Neuronal stem cell (in vitro differentiated cells): ENCODE measurements at regions not wholly inside any gene's neighbourhood (a gene's known extent, or its start where the extent isn't known, plus 50 kb on each side); places are given as distances from the start of the nearest gene placed in this dataset.

Experiments
- DNase-seq: peaks from one replicate; pipeline ENCODE4 v3.0.0-alpha.2; 2013; ENCODE audit warnings: low spot score
- H2AFZ ChIP-seq: one replicate; pipeline ENCODE4 v1.6.1; 2013; ENCODE audit warnings: mild to moderate bottlenecking, low read length, inconsistent platforms
- H2AK5ac ChIP-seq: 2 replicates; pipeline ENCODE4 v1.6.1; 2013; ENCODE audit warnings: low read depth, mild to moderate bottlenecking, inconsistent platforms, low read length, moderate library complexity, mixed read lengths
- H2BK120ac ChIP-seq: 2 replicates; pipeline ENCODE4 v1.6.1; 2013; ENCODE audit warnings: low read depth, mild to moderate bottlenecking, inconsistent platforms, low read length, moderate library complexity, mixed read lengths
- H2BK12ac ChIP-seq: one replicate; pipeline ENCODE4 v1.6.1; 2013; ENCODE audit warnings: low read length, inconsistent platforms
- H2BK15ac ChIP-seq: 2 replicates; pipeline ENCODE4 v1.6.1; 2013; ENCODE audit warnings: mild to moderate bottlenecking, low read length, inconsistent platforms, mixed read lengths
- H2BK5ac ChIP-seq: one replicate; pipeline ENCODE4 v1.6.1; 2013; ENCODE audit warnings: inconsistent platforms, mild to moderate bottlenecking, low read length, moderate library complexity
- H3K14ac ChIP-seq: one replicate; pipeline ENCODE4 v1.6.1; 2013; ENCODE audit warnings: low read length, inconsistent platforms
- H3K18ac ChIP-seq: 2 replicates; pipeline ENCODE4 v1.6.1; 2013; ENCODE audit warnings: low read length, inconsistent platforms
- H3K23ac ChIP-seq: 2 replicates; pipeline ENCODE4 v1.6.1; 2013; ENCODE audit warnings: low read depth, mild to moderate bottlenecking, mixed read lengths, low read length, inconsistent platforms; ENCODE audit not compliant: poor library complexity
- H3K27ac ChIP-seq: replicated peaks from 3 replicates; pipeline ENCODE4 v1.5.1; 2013; ENCODE audit warnings: low read length, inconsistent platforms
- H3K27me3 ChIP-seq, 3 experiments: 2 replicates each; pipeline ENCODE4 v1.6.1; 2013; ENCODE audit warnings: low read length in 3 of 3, mild to moderate bottlenecking in 2 of 3, inconsistent platforms in 1 of 3, low read depth in 1 of 3, mixed read lengths in 1 of 3, moderate library complexity in 1 of 3; ENCODE audit not compliant: control insufficient read depth in 3 of 3, insufficient read depth in 3 of 3
- H3K36me3 ChIP-seq, 2 donors: replicated peaks in 1 of 2; 2 replicates each; pipeline ENCODE4 v1.6.1; 2013; ENCODE audit warnings: low read length in 2 of 2; ENCODE audit not compliant: control insufficient read depth in 2 of 2, insufficient read depth in 2 of 2
- H3K4ac ChIP-seq: 2 replicates; pipeline ENCODE4 v1.6.1; 2013; ENCODE audit warnings: inconsistent platforms, mild to moderate bottlenecking, low read length, moderate library complexity
- H3K4me1 ChIP-seq, 2 donors: 1 replicate in 1 of 2; 2 replicates in 1 of 2; pipeline ENCODE4 v1.6.1; 2013; ENCODE audit warnings: low read length in 2 of 2, low read depth in 1 of 2; ENCODE audit not compliant: control insufficient read depth in 2 of 2, insufficient read depth in 1 of 2
- H3K4me2 ChIP-seq: one replicate; pipeline ENCODE4 v1.6.1; 2013; ENCODE audit warnings: mild to moderate bottlenecking, low read length, inconsistent platforms; ENCODE audit not compliant: insufficient read depth, poor library complexity, severe bottlenecking
- H3K4me3 ChIP-seq, 2 donors: 2 replicates each; pipeline ENCODE4 v1.5.1; 2013; ENCODE audit warnings: low read length in 2 of 2, mild to moderate bottlenecking in 2 of 2, inconsistent platforms in 1 of 2, moderate library complexity in 1 of 2
- H3K79me1 ChIP-seq: one replicate; pipeline ENCODE4 v1.6.1; 2013; ENCODE audit warnings: low read depth, mild to moderate bottlenecking, inconsistent platforms, low read length, moderate library complexity
- H3K9ac ChIP-seq: one replicate; pipeline ENCODE4 v1.6.1; 2013; ENCODE audit warnings: mild to moderate bottlenecking, low read depth, low read length, inconsistent platforms; ENCODE audit not compliant: poor library complexity
- H3K9me3 ChIP-seq, 2 donors: replicated peaks in 1 of 2; 2 replicates each; pipeline versions ENCODE3 to v1.6.1; 2013; ENCODE audit warnings: low read length in 2 of 2, mild to moderate bottlenecking in 2 of 2, inconsistent platforms in 1 of 2, low read depth in 1 of 2, mixed read lengths in 1 of 2, moderate library complexity in 1 of 2; ENCODE audit not compliant: control insufficient read depth in 2 of 2, insufficient read depth in 1 of 2
- H4K8ac ChIP-seq: one replicate; pipeline ENCODE4 v1.6.1; 2013; ENCODE audit warnings: low read depth, mild to moderate bottlenecking, inconsistent platforms, low read length, moderate library complexity
- H4K91ac ChIP-seq: one replicate; pipeline ENCODE4 v1.6.1; 2013; ENCODE audit warnings: low read length, low read depth, mild to moderate bottlenecking, inconsistent platforms; ENCODE audit not compliant: poor library complexity
- WGBS, 2 donors: extraction: QIAGEN DNeasy Blood & Tissue Kit; methylation state at CpG; one replicate each; pipeline ENCODE4 v1.1.7; 2013; ENCODE audit warnings: missing lambda C conversion rate in 2 of 2, mixed read lengths in 1 of 2; ENCODE audit not compliant: insufficient read length in 2 of 2, insufficient replicate concordance in 1 of 2; ENCODE audit errors: extremely low coverage in 2 of 2; 5-methylcytosine and 5-hydroxymethylcytosine counted together

DNA sequence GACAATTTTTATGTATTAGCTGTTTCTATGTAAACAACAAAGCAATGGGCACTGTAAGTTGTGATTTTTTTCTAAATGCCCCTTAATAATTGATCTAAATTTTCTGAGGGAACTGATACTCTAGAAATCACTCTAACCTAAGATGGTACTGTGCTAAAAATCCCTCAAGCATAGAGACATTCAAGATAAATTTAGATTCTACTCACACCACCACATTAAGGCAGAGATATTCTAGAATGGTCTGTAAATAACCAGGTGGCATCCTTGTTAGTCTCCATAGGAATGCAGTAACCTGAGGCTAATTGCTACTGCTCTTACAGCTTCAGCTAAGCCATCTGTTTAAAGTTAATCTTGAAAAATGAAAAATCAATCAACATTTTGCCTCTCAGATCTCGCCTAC lies 87.3 kb downstream of the SLC41A2 start:
- Histone ChIP-seq H2BK5ac (no peak overlapping the region), H3K4ac (no peak overlapping the region), H2AFZ (no peak overlapping the region), H3K79me1 (no peaks in the 10 kb centered on the region), H4K91ac (no peak overlapping the region), H2AK5ac (no peak overlapping the region), H4K8ac (no peak overlapping the region), H2BK15ac (no peak overlapping the region), H3K18ac (no peak overlapping the region), H3K4me2 (no peak overlapping the region), H3K4me1 (no peaks in the 10 kb centered on the region), H3K4me3 (no peak overlapping the region), H3K27me3 (no peaks in the 10 kb centered on the region), H3K9me3 (peaks cover 0 to 7% of the 10 kb centered on the region in 2 donors), H3K23ac (no peak overlapping the region), H2BK120ac (no peak overlapping the region), H3K9ac (no peak overlapping the region), H3K14ac (no peak overlapping the region), H3K36me3 (no peaks in the 10 kb centered on the region), H3K27ac (no peak overlapping the region), H2BK12ac (no peak overlapping the region)
- WGBS, 2 donors, result 100% methylated on average over 1 of the region's 1 CpG; no CpG with 5 or more reads in 1 of the 2 donors
- no peak for DNase-seq

DNA sequence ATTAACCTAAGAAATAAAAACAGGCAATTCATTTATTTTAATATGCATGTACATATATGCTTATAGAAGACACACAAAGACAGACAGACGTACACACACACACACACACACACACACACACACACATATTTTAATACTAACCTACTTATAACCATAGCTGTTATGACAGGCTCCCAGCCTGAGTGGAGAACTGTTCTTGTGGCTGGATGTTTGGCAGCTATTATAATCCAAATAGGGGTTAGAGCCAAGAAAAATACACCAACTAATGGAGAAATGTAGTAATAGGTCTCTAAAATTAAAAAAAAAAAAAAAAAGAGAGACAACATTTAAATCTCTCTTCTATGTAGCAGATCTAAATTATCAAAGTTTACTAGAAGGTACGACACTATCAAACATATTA lies 91.8 kb downstream of the SLC41A2 start:
- no peaks in the 10 kb centered on the region for H3K79me1 ChIP-seq
- H3K27ac ChIP-seq, result no peak overlapping the region
- H2BK120ac ChIP-seq, result no peak overlapping the region
- H4K8ac ChIP-seq, result no peak overlapping the region
- H3K4me3 ChIP-seq, result no peak overlapping the region
- H3K36me3 ChIP-seq, result no peaks in the 10 kb centered on the region
- H3K4me1 ChIP-seq, result no peaks in the 10 kb centered on the region
- no peaks in the 10 kb centered on the region for H3K27me3 ChIP-seq
- no peak overlapping the region for H2BK15ac ChIP-seq
- H3K23ac ChIP-seq, result no peak overlapping the region
- H2BK5ac ChIP-seq, result no peak overlapping the region
- no peak for DNase-seq
- H3K4me2 ChIP-seq, result no peak overlapping the region
- no CpG with 5 or more reads among the region's 2 CpGs for WGBS, 2 donors
- H4K91ac ChIP-seq, result no peak overlapping the region
- H2AK5ac ChIP-seq, result no peak overlapping the region
- H3K18ac ChIP-seq, result no peak overlapping the region
- H3K14ac ChIP-seq, result no peak overlapping the region
- H2AFZ ChIP-seq, result no peak overlapping the region
- no peak overlapping the region for H2BK12ac ChIP-seq
- H3K4ac ChIP-seq, result no peak overlapping the region
- H3K9me3 ChIP-seq, result no peaks in the 10 kb centered on the region
- H3K9ac ChIP-seq, result no peak overlapping the region

DNA sequence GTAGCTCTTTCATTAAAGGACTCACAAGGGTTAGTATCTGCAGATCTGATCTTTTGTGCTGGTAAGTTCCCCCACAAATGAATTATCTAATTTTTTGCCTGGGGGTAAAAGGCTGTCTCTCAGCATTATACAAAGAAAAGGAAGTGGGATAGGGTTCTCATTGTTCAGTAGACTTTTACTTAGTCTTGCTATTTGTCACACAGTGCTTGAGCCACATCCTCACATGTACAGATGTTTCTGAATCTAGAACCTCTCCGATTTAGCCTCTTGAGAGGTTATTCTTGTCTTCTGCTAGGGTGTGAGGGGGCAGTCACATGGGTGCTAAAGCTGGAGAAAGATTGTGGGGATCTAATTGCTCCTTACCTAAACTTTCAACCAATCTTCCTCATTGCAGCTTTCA lies 93.0 kb downstream of the SLC41A2 start:
- H3K4me1 ChIP-seq, result no peaks in the 10 kb centered on the region
- no peaks in the 10 kb centered on the region for H3K27me3 ChIP-seq
- no peak overlapping the region for H2BK12ac ChIP-seq
- no peak overlapping the region for H2BK120ac ChIP-seq
- H2BK15ac ChIP-seq, result no peak overlapping the region
- H3K14ac ChIP-seq, result no peak overlapping the region
- no peak overlapping the region for H4K91ac ChIP-seq
- no peak overlapping the region for H3K23ac ChIP-seq
- WGBS, 2 donors, result no CpG with 5 or more reads among the region's 1 CpG
- H4K8ac ChIP-seq, result no peak overlapping the region
- no peak for DNase-seq
- no peak overlapping the region for H2AK5ac ChIP-seq
- peak overlapping the region; percentile 21 for H2AFZ ChIP-seq
- no peaks in the 10 kb centered on the region for H3K36me3 ChIP-seq
- H3K27ac ChIP-seq, result no peak overlapping the region
- no peaks in the 10 kb centered on the region for H3K9me3 ChIP-seq
- no peak overlapping the region for H3K9ac ChIP-seq
- no peak overlapping the region for H3K4me2 ChIP-seq
- H3K79me1 ChIP-seq, result no peaks in the 10 kb centered on the region
- H3K4me3 ChIP-seq, result no peak overlapping the region
- H3K4ac ChIP-seq, result no peak overlapping the region
- no peak overlapping the region for H2BK5ac ChIP-seq
- H3K18ac ChIP-seq, result no peak overlapping the region

DNA sequence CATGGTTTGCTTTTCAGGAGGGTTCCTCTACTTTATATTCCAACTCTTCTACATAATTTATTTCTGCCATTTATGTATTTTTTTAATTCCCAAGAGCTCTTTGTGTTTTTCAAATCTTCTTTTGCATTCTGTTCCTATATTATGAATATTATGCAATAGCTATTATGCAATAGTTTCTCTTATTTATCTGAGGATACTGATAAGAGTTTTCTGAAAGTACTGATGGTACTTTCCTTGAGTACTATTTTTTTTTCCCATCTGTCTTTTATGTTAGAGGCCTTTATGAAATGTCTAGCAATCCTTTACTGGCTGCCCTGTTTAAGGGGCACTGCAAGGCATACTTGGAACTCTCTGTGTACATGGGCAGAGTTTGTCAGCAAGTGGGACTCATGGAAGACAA lies 93.4 kb downstream of the SLC41A2 start:
- no peak for DNase-seq
- no peaks in the 10 kb centered on the region for H3K27me3 ChIP-seq

More for the DNA sequence above, 93.4 kb downstream of the SLC41A2 start:
- Histone ChIP-seq H3K4me2 (no peak overlapping the region), H3K4me3 (no peak overlapping the region), H2BK120ac (no peak overlapping the region), H4K8ac (no peak overlapping the region), H2AK5ac (no peak overlapping the region), H3K23ac (no peak overlapping the region), H3K79me1 (no peaks in the 10 kb centered on the region), H2BK15ac (no peak overlapping the region), H3K4ac (no peak overlapping the region), H3K18ac (no peak overlapping the region), H4K91ac (no peak overlapping the region), H3K9me3 (no peaks in the 10 kb centered on the region), H2BK12ac (no peak overlapping the region), H3K36me3 (no peaks in the 10 kb centered on the region), H3K14ac (no peak overlapping the region), H3K9ac (no peak overlapping the region), H2AFZ (peak overlapping the region; percentile 21), H3K27ac (no peak overlapping the region), H3K4me1 (no peaks in the 10 kb centered on the region), H2BK5ac (no peak overlapping the region)
